IMR-90 (cell line): ENCODE measurements at regions not wholly inside any gene's neighbourhood (a gene's known extent, or its start where the extent isn't known, plus 50 kb on each side); places are given as distances from the start of the nearest gene placed in this dataset.

Experiments
- BHLHE40 ChIP-seq: fragments of 150-350 bp; IDR thresholded peaks from 2 replicates; pipeline ENCODE4 v1.6.1; 2016; ENCODE audit warnings: mild to moderate bottlenecking, low read depth, low read length
- FOS ChIP-seq: fragments of 150-350 bp; IDR thresholded peaks from 2 replicates; pipeline ENCODE4 v1.6.1; 2016; ENCODE audit warnings: low read depth, low read length
- MAFK ChIP-seq: IDR thresholded peaks from 2 replicates; pipeline ENCODE4 v1.6.1; 2012; ENCODE audit warnings: low read depth, low read length, improper control_type of control experiment
- MXI1 ChIP-seq: IDR thresholded peaks from 2 replicates; pipeline ENCODE4 v1.6.1; 2012; ENCODE audit warnings: low read depth, mild to moderate bottlenecking, low read length, moderate library complexity, borderline replicate concordance
- POLR2A ChIP-seq: IDR thresholded peaks from 2 replicates; pipeline ENCODE4 v1.6.1; 2012; ENCODE audit warnings: mild to moderate bottlenecking, low read depth, low read length
- RAD21 ChIP-seq: IDR thresholded peaks from 2 replicates; pipeline ENCODE4 v1.6.1; 2012; ENCODE audit warnings: low read length, improper control_type of control experiment
- SMC3 ChIP-seq: fragments of 150-350 bp; IDR thresholded peaks from 2 replicates; pipeline ENCODE4 v1.6.1; 2016; ENCODE audit warnings: low read depth, mild to moderate bottlenecking, antibody characterized with exemption, low read length, moderate library complexity
- TF ChIP-seq, protein P1 (sequence below): conservative IDR thresholded peaks from 2 replicates; pipeline ENCODE4 v1.5.1; 2012; ENCODE audit warnings: mild to moderate bottlenecking, low read depth, low read length, improper control_type of control experiment
- TF ChIP-seq, protein P2 (sequence below): fragments of 150-350 bp; IDR thresholded peaks from 2 replicates; pipeline ENCODE4 v1.6.1; 2017; ENCODE audit warnings: mild to moderate bottlenecking, antibody characterized with exemption, low read length, low read depth

DNA sequence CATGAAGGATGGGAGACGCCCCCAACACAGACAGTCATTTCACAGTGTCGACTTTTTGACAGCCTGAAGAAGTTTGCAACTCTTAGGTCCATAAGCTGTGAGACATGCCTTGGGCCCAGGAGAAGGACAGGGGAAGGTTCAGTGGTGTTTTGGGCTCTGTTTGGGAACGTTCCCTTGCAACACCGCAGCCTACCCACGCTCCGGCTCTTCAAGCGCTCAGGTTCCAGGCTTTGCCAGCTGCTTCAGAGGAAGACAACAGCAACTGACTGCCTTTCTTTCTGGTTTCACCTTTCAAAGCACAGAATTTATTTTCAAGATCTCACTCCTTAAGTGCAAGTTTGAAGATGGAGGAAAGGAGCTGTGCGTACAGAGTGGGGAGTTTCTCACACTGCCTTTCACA lies 575.8 kb upstream of the B3GAT1 start:
- TF ChIP-seq, protein P1, sequence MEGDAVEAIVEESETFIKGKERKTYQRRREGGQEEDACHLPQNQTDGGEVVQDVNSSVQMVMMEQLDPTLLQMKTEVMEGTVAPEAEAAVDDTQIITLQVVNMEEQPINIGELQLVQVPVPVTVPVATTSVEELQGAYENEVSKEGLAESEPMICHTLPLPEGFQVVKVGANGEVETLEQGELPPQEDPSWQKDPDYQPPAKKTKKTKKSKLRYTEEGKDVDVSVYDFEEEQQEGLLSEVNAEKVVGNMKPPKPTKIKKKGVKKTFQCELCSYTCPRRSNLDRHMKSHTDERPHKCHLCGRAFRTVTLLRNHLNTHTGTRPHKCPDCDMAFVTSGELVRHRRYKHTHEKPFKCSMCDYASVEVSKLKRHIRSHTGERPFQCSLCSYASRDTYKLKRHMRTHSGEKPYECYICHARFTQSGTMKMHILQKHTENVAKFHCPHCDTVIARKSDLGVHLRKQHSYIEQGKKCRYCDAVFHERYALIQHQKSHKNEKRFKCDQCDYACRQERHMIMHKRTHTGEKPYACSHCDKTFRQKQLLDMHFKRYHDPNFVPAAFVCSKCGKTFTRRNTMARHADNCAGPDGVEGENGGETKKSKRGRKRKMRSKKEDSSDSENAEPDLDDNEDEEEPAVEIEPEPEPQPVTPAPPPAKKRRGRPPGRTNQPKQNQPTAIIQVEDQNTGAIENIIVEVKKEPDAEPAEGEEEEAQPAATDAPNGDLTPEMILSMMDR: no peak
- TF ChIP-seq POLR2A (no peak), MXI1 (no peak), SMC3 (no peak), MAFK (no peak), BHLHE40 (no peak), RAD21 (no peak), FOS (no peak)
- TF ChIP-seq, protein P2, sequence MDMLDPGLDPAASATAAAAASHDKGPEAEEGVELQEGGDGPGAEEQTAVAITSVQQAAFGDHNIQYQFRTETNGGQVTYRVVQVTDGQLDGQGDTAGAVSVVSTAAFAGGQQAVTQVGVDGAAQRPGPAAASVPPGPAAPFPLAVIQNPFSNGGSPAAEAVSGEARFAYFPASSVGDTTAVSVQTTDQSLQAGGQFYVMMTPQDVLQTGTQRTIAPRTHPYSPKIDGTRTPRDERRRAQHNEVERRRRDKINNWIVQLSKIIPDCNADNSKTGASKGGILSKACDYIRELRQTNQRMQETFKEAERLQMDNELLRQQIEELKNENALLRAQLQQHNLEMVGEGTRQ: no peak
